ENCODE measurements at regions not wholly inside any gene's neighbourhood (a gene's known extent, or its start where the extent isn't known, plus 50 kb on each side); places are given as distances from the start of the nearest gene placed in this dataset.
"Not testable (repeated sequence)": the region's sequence is repeated elsewhere in the genome, so short reads cannot be mapped to it uniquely, and the experiment has no call there.

DNA sequence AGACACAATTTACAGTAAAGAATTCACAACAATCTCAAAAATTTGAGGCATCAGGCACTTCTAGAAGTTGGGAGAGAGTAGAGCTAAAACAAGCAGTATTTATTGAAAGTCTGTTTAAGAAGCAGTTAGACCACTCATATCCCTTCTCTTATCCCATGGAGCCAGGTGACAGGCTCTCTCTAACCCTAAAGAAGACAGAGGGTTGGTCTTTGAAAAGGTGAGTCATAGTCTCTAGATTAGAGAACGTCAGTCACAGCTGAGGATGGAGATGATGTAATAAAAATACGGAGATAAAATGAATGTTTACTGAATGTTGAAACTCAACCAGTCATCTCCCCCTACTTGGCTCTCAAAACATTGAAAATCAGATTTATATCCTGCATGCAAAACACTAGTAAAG lies 223.8 kb downstream of the CHIC2 start:
- no peak overlapping the region for H3K27ac ChIP-seq (ENCODE audit: low read depth)

DNA sequence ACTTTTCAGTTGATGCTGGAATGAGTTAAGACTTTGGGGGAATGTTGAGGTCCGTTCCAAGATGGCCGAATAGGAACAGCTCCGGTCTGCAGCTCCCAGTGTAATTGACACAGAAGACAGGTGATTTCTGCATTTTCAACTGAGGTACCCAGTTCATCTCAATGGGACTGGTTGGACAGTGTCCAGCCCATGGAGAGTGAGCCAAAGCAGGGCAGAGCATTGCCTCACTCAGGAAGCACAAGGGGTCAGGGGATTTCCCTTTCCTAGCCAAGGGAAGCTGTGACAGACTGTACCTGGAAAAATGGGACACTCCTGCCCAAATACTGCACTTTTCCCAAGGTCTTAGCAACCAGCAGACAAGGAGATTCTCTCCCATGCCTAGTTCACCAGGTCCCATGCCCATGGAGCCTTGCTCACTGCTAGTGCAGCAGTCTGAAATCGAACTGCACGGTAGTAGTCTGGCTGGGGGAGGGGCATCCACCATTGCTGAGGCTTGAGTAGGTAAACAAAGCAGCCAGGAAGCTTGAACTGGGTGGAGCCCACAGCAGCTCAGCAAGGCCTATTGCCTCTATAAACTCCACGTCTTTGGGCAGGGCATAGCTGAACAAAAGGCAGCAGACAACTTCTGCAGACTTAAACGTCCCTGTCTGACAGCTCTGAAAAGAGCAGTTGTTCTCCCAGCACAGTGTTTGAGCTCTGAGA lies 231.0 kb downstream of the CHIC2 start:
- H3K36me3 Mint-ChIP-seq (ENCODE audit: low read depth): peaks cover 28% of the 10 kb centered on the region
- not testable (repeated sequence) for H3K4me3 ChIP-seq; H3K27me3 ChIP-seq (ENCODE audit: insufficient read depth); H3K36me3 ChIP-seq (ENCODE audit: insufficient read depth); H2AFZ ChIP-seq; H3K27ac ChIP-seq (ENCODE audit: low read depth); ATAC-seq; H3K4me2 ChIP-seq; H3K79me2 ChIP-seq (replicated peaks; ENCODE audit: insufficient read depth); H3K4me3 Mint-ChIP-seq; H3K4me1 ChIP-seq (ENCODE audit: insufficient read depth); H3K9me2 ChIP-seq (ENCODE audit: insufficient read depth); DNase-seq (ENCODE audit: low spot score); H3F3A ChIP-seq (replicated peaks; ENCODE audit: low read depth); H4K20me1 ChIP-seq (replicated peaks; ENCODE audit: insufficient read depth); H3K27me3 Mint-ChIP-seq (ENCODE audit: insufficient read depth, low read depth, poor library complexity); H3K4me1 Mint-ChIP-seq; H3K27ac Mint-ChIP-seq
- H3K9me3 Mint-ChIP-seq: peaks cover 86% of the 10 kb centered on the region

More for the DNA sequence above, 223.8 kb downstream of the CHIC2 start:
- Histone ChIP-seq H3K36me3 (ENCODE audit: insufficient read depth) (no peaks in the 10 kb centered on the region), H3K27me3 (ENCODE audit: insufficient read depth) (no peaks in the 10 kb centered on the region), H3K4me3 (no peak overlapping the region), H3K4me2 (no peak overlapping the region), H3K4me1 (ENCODE audit: insufficient read depth) (no peaks in the 10 kb centered on the region), H3K79me2 (replicated peaks; ENCODE audit: insufficient read depth) (no peaks in the 10 kb centered on the region), H4K20me1 (replicated peaks; ENCODE audit: insufficient read depth) (no peaks in the 10 kb centered on the region), H2AFZ (no peak overlapping the region), H3K9me2 (ENCODE audit: insufficient read depth) (no peaks in the 10 kb centered on the region), H3F3A (replicated peaks; ENCODE audit: low read depth) (no peaks in the 10 kb centered on the region)
- ATAC-seq: no peak
- no peak for DNase-seq (ENCODE audit: low spot score)
- no peaks in the 10 kb centered on the region; the same call in 2 of the 3 replicates for H3K36me3 Mint-ChIP-seq (ENCODE audit: low read depth)
- H3K27ac Mint-ChIP-seq: no peak overlapping the region
- no peaks in the 10 kb centered on the region for H3K4me1 Mint-ChIP-seq
- H3K9me3 Mint-ChIP-seq: peaks cover 29% of the 10 kb centered on the region
- TF ChIP-seq, protein P1, sequence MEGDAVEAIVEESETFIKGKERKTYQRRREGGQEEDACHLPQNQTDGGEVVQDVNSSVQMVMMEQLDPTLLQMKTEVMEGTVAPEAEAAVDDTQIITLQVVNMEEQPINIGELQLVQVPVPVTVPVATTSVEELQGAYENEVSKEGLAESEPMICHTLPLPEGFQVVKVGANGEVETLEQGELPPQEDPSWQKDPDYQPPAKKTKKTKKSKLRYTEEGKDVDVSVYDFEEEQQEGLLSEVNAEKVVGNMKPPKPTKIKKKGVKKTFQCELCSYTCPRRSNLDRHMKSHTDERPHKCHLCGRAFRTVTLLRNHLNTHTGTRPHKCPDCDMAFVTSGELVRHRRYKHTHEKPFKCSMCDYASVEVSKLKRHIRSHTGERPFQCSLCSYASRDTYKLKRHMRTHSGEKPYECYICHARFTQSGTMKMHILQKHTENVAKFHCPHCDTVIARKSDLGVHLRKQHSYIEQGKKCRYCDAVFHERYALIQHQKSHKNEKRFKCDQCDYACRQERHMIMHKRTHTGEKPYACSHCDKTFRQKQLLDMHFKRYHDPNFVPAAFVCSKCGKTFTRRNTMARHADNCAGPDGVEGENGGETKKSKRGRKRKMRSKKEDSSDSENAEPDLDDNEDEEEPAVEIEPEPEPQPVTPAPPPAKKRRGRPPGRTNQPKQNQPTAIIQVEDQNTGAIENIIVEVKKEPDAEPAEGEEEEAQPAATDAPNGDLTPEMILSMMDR (conservative IDR thresholded peaks at IDR 0.05; ENCODE audit: low read depth in 2 of 2): no peak
- no peak for TF ChIP-seq CREB1 (CRISPR knock-in tag; IDR thresholded peaks at IDR 0.05; ENCODE audit: low read depth)
- H3K27me3 Mint-ChIP-seq (ENCODE audit: insufficient read depth, low read depth, poor library complexity): no peaks in the 10 kb centered on the region
- H3K4me3 Mint-ChIP-seq: no peak overlapping the region

DNA sequence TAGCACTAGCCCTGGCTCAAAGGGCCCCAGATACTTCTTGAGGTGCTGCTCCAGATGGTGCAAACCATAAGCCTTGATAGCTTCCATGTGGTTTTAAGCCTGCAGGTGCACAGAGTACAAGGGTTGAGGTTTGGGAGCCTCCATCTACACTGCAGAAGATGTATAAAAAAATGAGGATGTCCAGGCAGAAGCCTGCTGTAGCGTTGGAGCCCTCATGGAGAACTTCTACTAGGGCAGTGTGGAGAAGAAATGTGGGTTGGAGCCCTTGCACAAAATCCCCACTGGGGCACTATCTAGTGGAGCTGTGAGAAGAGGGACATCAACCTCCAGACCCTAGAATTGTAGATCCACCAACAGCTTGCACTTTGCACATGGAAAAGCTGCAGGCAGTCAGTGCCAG lies 231.9 kb downstream of the CHIC2 start:
- H3K27ac ChIP-seq (ENCODE audit: low read depth): no peak overlapping the region
- H3K9me2 ChIP-seq (ENCODE audit: insufficient read depth): no peaks in the 10 kb centered on the region
- ATAC-seq (no peak), DNase-seq (ENCODE audit: low spot score) (no peak)
- Mint-ChIP-seq H3K9me3 (peaks cover 87% of the 10 kb centered on the region), H3K27ac (no peak overlapping the region), H3K4me1 (no peaks in the 10 kb centered on the region), H3K27me3 (ENCODE audit: insufficient read depth, low read depth, poor library complexity) (no peaks in the 10 kb centered on the region), H3K36me3 (ENCODE audit: low read depth) (peaks cover 34% of the 10 kb centered on the region), H3K4me3 (no peak overlapping the region)
- no peaks in the 10 kb centered on the region for H3K4me1 ChIP-seq (ENCODE audit: insufficient read depth)
- no peaks in the 10 kb centered on the region for H3F3A ChIP-seq (replicated peaks; ENCODE audit: low read depth)
- no peaks in the 10 kb centered on the region for H3K27me3 ChIP-seq (ENCODE audit: insufficient read depth)
- no peaks in the 10 kb centered on the region for H3K79me2 ChIP-seq (replicated peaks; ENCODE audit: insufficient read depth)
- H3K4me2 ChIP-seq: no peak overlapping the region
- no peak overlapping the region for H3K4me3 ChIP-seq
- no peaks in the 10 kb centered on the region; the same call in 1 of the 2 replicates for H3K36me3 ChIP-seq (ENCODE audit: insufficient read depth)
- no peaks in the 10 kb centered on the region for H4K20me1 ChIP-seq (replicated peaks; ENCODE audit: insufficient read depth)
- H2AFZ ChIP-seq: no peak overlapping the region
- TF ChIP-seq, protein P2, sequence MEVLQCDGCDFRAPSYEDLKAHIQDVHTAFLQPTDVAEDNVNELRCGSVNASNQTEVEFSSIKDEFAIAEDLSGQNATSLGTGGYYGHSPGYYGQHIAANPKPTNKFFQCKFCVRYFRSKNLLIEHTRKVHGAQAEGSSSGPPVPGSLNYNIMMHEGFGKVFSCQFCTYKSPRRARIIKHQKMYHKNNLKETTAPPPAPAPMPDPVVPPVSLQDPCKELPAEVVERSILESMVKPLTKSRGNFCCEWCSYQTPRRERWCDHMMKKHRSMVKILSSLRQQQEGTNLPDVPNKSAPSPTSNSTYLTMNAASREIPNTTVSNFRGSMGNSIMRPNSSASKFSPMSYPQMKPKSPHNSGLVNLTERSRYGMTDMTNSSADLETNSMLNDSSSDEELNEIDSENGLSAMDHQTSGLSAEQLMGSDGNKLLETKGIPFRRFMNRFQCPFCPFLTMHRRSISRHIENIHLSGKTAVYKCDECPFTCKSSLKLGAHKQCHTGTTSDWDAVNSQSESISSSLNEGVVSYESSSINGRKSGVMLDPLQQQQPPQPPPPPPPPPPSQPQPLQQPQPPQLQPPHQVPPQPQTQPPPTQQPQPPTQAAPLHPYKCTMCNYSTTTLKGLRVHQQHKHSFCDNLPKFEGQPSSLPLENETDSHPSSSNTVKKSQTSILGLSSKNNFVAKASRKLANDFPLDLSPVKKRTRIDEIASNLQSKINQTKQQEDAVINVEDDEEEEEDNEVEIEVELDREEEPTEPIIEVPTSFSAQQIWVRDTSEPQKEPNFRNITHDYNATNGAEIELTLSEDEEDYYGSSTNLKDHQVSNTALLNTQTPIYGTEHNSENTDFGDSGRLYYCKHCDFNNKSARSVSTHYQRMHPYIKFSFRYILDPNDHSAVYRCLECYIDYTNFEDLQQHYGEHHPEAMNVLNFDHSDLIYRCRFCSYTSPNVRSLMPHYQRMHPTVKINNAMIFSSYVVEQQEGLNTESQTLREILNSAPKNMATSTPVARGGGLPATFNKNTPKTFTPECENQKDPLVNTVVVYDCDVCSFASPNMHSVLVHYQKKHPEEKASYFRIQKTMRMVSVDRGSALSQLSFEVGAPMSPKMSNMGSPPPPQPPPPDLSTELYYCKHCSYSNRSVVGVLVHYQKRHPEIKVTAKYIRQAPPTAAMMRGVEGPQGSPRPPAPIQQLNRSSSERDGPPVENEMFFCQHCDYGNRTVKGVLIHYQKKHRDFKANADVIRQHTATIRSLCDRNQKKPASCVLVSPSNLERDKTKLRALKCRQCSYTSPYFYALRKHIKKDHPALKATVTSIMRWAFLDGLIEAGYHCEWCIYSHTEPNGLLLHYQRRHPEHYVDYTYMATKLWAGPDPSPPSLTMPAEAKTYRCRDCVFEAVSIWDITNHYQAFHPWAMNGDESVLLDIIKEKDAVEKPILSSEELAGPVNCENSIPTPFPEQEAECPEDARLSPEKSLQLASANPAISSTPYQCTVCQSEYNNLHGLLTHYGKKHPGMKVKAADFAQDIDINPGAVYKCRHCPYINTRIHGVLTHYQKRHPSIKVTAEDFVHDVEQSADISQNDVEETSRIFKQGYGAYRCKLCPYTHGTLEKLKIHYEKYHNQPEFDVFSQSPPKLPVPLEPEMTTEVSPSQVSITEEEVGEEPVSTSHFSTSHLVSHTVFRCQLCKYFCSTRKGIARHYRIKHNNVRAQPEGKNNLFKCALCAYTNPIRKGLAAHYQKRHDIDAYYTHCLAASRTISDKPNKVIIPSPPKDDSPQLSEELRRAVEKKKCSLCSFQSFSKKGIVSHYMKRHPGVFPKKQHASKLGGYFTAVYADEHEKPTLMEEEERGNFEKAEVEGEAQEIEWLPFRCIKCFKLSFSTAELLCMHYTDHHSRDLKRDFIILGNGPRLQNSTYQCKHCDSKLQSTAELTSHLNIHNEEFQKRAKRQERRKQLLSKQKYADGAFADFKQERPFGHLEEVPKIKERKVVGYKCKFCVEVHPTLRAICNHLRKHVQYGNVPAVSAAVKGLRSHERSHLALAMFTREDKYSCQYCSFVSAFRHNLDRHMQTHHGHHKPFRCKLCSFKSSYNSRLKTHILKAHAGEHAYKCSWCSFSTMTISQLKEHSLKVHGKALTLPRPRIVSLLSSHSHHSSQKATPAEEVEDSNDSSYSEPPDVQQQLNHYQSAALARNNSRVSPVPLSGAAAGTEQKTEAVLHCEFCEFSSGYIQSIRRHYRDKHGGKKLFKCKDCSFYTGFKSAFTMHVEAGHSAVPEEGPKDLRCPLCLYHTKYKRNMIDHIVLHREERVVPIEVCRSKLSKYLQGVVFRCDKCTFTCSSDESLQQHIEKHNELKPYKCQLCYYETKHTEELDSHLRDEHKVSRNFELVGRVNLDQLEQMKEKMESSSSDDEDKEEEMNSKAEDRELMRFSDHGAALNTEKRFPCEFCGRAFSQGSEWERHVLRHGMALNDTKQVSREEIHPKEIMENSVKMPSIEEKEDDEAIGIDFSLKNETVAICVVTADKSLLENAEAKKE (CRISPR knock-in tag; IDR thresholded peaks at IDR 0.05): no peak
- no peak for TF ChIP-seq EZH2 (IDR thresholded peaks at IDR 0.05; ENCODE audit: low read depth, unreplicated experiment)

Data from GM23338 (cell line).